PFSK-1 (cell line): ENCODE measurements at regions not wholly inside any gene's neighbourhood (a gene's known extent, or its start where the extent isn't known, plus 50 kb on each side); places are given as distances from the start of the nearest gene placed in this dataset.

Source experiments
- POLR2AphosphoS5 ChIP-seq: IDR thresholded peaks from 2 replicates; pipeline ENCODE4 v1.6.1; 2012; ENCODE audit warnings: low read depth, mild to moderate bottlenecking, control low read depth, low read length, moderate library complexity
- SIN3A ChIP-seq: IDR thresholded peaks from 2 replicates; pipeline ENCODE4 v1.6.1; 2012; ENCODE audit warnings: mild to moderate bottlenecking, low read length, moderate library complexity, borderline replicate concordance; ENCODE audit not compliant: insufficient read depth
- TAF1 ChIP-seq: IDR thresholded peaks from 2 replicates; pipeline ENCODE4 v1.6.1; 2012; ENCODE audit warnings: low read length, control low read depth, borderline replicate concordance; ENCODE audit not compliant: insufficient read depth
- TF ChIP-seq, protein P1 (sequence below), 2 experiments: IDR thresholded peaks; 2 replicates each; pipeline versions ENCODE4 v1.6.1 to v1.8.0; 2011 to 2012; ENCODE audit warnings: low read depth in 2 of 2, low read length in 2 of 2, control low read depth in 1 of 2, inconsistent platforms in 1 of 2, mild to moderate bottlenecking in 1 of 2, moderate library complexity in 1 of 2; ENCODE audit not compliant: insufficient read depth in 1 of 2

DNA sequence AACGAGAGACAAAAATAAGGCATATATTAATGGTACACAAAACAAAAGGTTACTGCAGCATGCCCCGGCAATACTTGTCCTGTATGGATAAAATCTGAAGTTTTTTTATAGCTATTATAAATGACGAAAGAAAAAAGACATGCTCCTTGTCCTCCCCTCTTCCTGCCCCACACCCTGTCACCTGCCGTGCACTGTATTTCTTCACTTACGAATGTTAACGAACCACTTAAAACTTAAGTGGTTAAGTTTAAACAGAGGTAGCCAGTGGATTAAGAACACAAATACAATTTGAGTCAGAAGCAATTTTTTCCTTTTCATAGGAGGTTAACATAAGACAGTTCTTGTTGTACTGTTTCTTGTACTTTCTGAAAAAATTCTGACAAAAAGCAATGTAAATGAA, 799.1 kb upstream of the NECTIN3 start:
- TF ChIP-seq, protein P1, sequence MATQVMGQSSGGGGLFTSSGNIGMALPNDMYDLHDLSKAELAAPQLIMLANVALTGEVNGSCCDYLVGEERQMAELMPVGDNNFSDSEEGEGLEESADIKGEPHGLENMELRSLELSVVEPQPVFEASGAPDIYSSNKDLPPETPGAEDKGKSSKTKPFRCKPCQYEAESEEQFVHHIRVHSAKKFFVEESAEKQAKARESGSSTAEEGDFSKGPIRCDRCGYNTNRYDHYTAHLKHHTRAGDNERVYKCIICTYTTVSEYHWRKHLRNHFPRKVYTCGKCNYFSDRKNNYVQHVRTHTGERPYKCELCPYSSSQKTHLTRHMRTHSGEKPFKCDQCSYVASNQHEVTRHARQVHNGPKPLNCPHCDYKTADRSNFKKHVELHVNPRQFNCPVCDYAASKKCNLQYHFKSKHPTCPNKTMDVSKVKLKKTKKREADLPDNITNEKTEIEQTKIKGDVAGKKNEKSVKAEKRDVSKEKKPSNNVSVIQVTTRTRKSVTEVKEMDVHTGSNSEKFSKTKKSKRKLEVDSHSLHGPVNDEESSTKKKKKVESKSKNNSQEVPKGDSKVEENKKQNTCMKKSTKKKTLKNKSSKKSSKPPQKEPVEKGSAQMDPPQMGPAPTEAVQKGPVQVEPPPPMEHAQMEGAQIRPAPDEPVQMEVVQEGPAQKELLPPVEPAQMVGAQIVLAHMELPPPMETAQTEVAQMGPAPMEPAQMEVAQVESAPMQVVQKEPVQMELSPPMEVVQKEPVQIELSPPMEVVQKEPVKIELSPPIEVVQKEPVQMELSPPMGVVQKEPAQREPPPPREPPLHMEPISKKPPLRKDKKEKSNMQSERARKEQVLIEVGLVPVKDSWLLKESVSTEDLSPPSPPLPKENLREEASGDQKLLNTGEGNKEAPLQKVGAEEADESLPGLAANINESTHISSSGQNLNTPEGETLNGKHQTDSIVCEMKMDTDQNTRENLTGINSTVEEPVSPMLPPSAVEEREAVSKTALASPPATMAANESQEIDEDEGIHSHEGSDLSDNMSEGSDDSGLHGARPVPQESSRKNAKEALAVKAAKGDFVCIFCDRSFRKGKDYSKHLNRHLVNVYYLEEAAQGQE (IDR thresholded peaks at IDR 0.05; ENCODE audit: insufficient read depth in 1 of 2, low read depth in 2 of 2, low read length in 2 of 2): no peak
- TF ChIP-seq TAF1 (no peak), POLR2AphosphoS5 (no peak), SIN3A (no peak)
